ENCODE measurements at regions not wholly inside any gene's neighbourhood (a gene's known extent, or its start where the extent isn't known, plus 50 kb on each side); places are given as distances from the start of the nearest gene placed in this dataset.

GRCh38 chr1:88088481-88088880 lies 595.6 kb upstream of the PKN2 start:
- no peak overlapping the region for H3K27ac ChIP-seq (ENCODE audit: low read depth, low read length, poor library complexity, severe bottlenecking)
- no peak for DNase-seq (ENCODE audit: low spot score)
- ChIA-PET CTCF (ENCODE audit: unreplicated experiment) (no interaction called here), POLR2A (no interaction called here)
- no peaks in the 10 kb centered on the region for H3K4me1 ChIP-seq (ENCODE audit: insufficient read depth, low read length, poor library complexity, severe bottlenecking)
- no peak overlapping the region for H2AFZ ChIP-seq (ENCODE audit: low read length)
- no peak overlapping the region for H3K4me3 ChIP-seq (ENCODE audit: low read depth, low read length, poor library complexity, severe bottlenecking)
- H3K79me2 ChIP-seq (ENCODE audit: insufficient read depth, low read depth, low read length) = no peaks in the 10 kb centered on the region
- intact Hi-C loops (cut with micrococcal nuclease; ENCODE audit: unreplicated experiment) = no loop called here
- no peaks in the 10 kb centered on the region for H4K20me1 ChIP-seq (ENCODE audit: insufficient read depth, low read length)
- H3K4me2 ChIP-seq (ENCODE audit: low read length) = no peak overlapping the region
- no TSS peak for BruUV-seq (replicated peaks)
- no peaks in the 10 kb centered on the region for H3K36me3 ChIP-seq (ENCODE audit: insufficient read depth, low read length)
- no peaks in the 10 kb centered on the region for H3K9me3 ChIP-seq (ENCODE audit: low read length)
- no peak for TF ChIP-seq EZH2phosphoT487 (IDR thresholded peaks at IDR 0.05; ENCODE audit: borderline replicate concordance, low read depth, low read length)
- TF ChIP-seq, protein P1, sequence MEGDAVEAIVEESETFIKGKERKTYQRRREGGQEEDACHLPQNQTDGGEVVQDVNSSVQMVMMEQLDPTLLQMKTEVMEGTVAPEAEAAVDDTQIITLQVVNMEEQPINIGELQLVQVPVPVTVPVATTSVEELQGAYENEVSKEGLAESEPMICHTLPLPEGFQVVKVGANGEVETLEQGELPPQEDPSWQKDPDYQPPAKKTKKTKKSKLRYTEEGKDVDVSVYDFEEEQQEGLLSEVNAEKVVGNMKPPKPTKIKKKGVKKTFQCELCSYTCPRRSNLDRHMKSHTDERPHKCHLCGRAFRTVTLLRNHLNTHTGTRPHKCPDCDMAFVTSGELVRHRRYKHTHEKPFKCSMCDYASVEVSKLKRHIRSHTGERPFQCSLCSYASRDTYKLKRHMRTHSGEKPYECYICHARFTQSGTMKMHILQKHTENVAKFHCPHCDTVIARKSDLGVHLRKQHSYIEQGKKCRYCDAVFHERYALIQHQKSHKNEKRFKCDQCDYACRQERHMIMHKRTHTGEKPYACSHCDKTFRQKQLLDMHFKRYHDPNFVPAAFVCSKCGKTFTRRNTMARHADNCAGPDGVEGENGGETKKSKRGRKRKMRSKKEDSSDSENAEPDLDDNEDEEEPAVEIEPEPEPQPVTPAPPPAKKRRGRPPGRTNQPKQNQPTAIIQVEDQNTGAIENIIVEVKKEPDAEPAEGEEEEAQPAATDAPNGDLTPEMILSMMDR (conservative IDR thresholded peaks at IDR 0.05; ENCODE audit: low read length) = no peak
- no peaks in the 10 kb centered on the region for H3K9me2 ChIP-seq (ENCODE audit: insufficient read depth, low read length)

DNA sequence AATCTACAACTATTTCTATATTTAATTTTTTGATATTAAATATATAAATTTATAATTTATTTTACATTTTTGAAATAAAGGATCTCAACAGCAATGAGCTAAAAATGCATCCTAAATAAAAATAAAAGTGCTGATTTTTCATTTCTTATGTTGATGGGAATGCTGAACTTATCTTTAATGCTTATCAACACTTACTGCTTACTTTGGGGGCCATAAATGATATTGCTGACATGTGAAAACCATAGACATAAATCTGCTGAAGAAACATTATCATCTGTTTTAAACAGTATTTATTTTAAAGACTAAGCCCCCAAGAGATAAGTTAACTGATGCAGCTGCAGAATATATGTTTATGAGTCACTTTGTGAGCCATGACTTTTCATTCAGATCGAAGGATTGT lies 594.1 kb upstream of the PKN2 start:
- Histone ChIP-seq H3K36me3 (ENCODE audit: insufficient read depth, low read length) (no peaks in the 10 kb centered on the region), H3K27ac (ENCODE audit: low read depth, low read length, poor library complexity, severe bottlenecking) (no peak overlapping the region), H3K9me2 (ENCODE audit: insufficient read depth, low read length) (no peaks in the 10 kb centered on the region), H3K4me2 (ENCODE audit: low read length) (no peak overlapping the region), H4K20me1 (ENCODE audit: insufficient read depth, low read length) (no peaks in the 10 kb centered on the region), H3K4me3 (ENCODE audit: low read depth, low read length, poor library complexity, severe bottlenecking) (no peak overlapping the region), H2AFZ (ENCODE audit: low read length) (no peak overlapping the region), H3K9me3 (ENCODE audit: low read length) (no peaks in the 10 kb centered on the region), H3K4me1 (ENCODE audit: insufficient read depth, low read length, poor library complexity, severe bottlenecking) (no peaks in the 10 kb centered on the region), H3K79me2 (ENCODE audit: insufficient read depth, low read depth, low read length) (no peaks in the 10 kb centered on the region)
- POLR2A ChIA-PET = no interaction called here
- BruUV-seq (replicated peaks) = no TSS peak
- CTCF ChIA-PET (ENCODE audit: unreplicated experiment) = no interaction called here
- no peak for DNase-seq (ENCODE audit: low spot score)
- intact Hi-C loops (cut with micrococcal nuclease; ENCODE audit: unreplicated experiment) = no loop called here
- TF ChIP-seq, protein P1 (conservative IDR thresholded peaks at IDR 0.05; ENCODE audit: low read length) = no peak
- TF ChIP-seq EZH2phosphoT487 (IDR thresholded peaks at IDR 0.05; ENCODE audit: borderline replicate concordance, low read depth, low read length) = no peak

GRCh38 chr1:88098881-88099280 lies 585.2 kb upstream of the PKN2 start:
- Histone ChIP-seq H3K4me3 (ENCODE audit: low read depth, low read length, poor library complexity, severe bottlenecking) (no peak overlapping the region), H3K36me3 (ENCODE audit: insufficient read depth, low read length) (no peaks in the 10 kb centered on the region), H3K9me3 (ENCODE audit: low read length) (no peaks in the 10 kb centered on the region), H3K9me2 (ENCODE audit: insufficient read depth, low read length) (no peaks in the 10 kb centered on the region), H3K79me2 (ENCODE audit: insufficient read depth, low read depth, low read length) (no peaks in the 10 kb centered on the region), H2AFZ (ENCODE audit: low read length) (no peak overlapping the region), H4K20me1 (ENCODE audit: insufficient read depth, low read length) (no peaks in the 10 kb centered on the region), H3K4me2 (ENCODE audit: low read length) (no peak overlapping the region), H3K27ac (ENCODE audit: low read depth, low read length, poor library complexity, severe bottlenecking) (no peak overlapping the region), H3K4me1 (ENCODE audit: insufficient read depth, low read length, poor library complexity, severe bottlenecking) (no peaks in the 10 kb centered on the region)
- no peak for DNase-seq (ENCODE audit: low spot score)
- TF ChIP-seq, protein P1 (conservative IDR thresholded peaks at IDR 0.05; ENCODE audit: low read length) = no peak
- no peak for TF ChIP-seq EZH2phosphoT487 (IDR thresholded peaks at IDR 0.05; ENCODE audit: borderline replicate concordance, low read depth, low read length)
- intact Hi-C loops (cut with micrococcal nuclease; ENCODE audit: unreplicated experiment) = no loop called here
- BruUV-seq (replicated peaks) = no TSS peak
- ChIA-PET CTCF (ENCODE audit: unreplicated experiment) (no interaction called here), POLR2A (no interaction called here)

Data from OCI-LY7 (cell line).